Fibroblast of lung (primary cell): ENCODE measurements at regions not wholly inside any gene's neighbourhood (a gene's known extent, or its start where the extent isn't known, plus 50 kb on each side); places are given as distances from the start of the nearest gene placed in this dataset.

Experiments used
- CTCF ChIP-seq, 2 donors: IDR thresholded peaks in 1 of 2; conservative IDR thresholded peaks in 1 of 2; 1 replicate in 1 of 2; 2 replicates in 1 of 2; pipeline ENCODE4 v1.5.1; 2011 to 2012; ENCODE audit warnings: low read length in 2 of 2, control low read depth in 1 of 2, inconsistent platforms in 1 of 2, low read depth in 1 of 2, mild to moderate bottlenecking in 1 of 2
- EZH2 ChIP-seq: IDR thresholded peaks from 2 replicates; pipeline ENCODE4 v1.5.1; 2012; ENCODE audit warnings: low read length, control low read depth, mild to moderate bottlenecking; ENCODE audit errors: missing control alignments

DNA sequence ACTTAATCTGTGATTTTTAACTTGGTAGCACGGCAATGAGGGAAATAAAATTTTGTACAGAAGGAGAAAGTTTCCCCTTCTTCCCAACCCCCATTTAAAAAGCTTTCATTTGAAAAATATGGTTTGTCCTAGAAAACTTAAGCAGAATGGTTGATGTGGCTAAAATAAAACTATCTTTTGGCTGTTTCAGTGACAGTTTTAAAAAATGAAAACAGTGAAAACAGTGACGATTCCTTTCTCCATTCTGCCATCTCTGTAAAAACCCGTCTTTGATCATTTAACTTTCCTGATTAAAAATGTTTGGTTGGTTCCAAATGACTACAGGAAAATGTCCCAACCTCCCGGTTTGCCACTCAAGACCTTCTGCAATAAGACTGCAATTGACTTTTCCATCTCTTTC is 160.7 kb downstream of the EBLN2 start:
- TF ChIP-seq CTCF (conservative IDR thresholded peaks at IDR 0.05 in 1 of 2, IDR thresholded peaks at IDR 0.05 in 1 of 2; ENCODE audit: low read depth in 1 of 2, low read length in 2 of 2) = no peak
- no peak for TF ChIP-seq EZH2
